Esophagus squamous epithelium (tissue), 5 donors: ENCODE measurements at regions not wholly inside any gene's neighbourhood (a gene's known extent, or its start where the extent isn't known, plus 50 kb on each side); places are given as distances from the start of the nearest gene placed in this dataset.

Experiments used
- DNase-seq: peaks from one replicate; lab custom pipeline; 2025; lab: John Stamatoyannopoulos, UW
- H3K27ac ChIP-seq, 4 donors: fragments of 200-600 bp; sonication (generic); one replicate each; pipeline ENCODE4 v1.5.1; 2016 to 2019; ENCODE audit warnings: mild to moderate bottlenecking in 1 of 4
- H3K27me3 ChIP-seq, 4 donors: fragments of 200-600 bp; sonication (generic); 1 replicate in 3 of 4; 2 replicates in 1 of 4; pipeline versions ENCODE4 v1.5.1 to v1.6.0; 2017 to 2021; ENCODE audit warnings: antibody characterized with exemption in 1 of 4
- H3K36me3 ChIP-seq, 3 donors: fragments of 200-600 bp; sonication (generic); one replicate each; pipeline ENCODE4 v1.5.1; 2016 to 2019
- H3K4me1 ChIP-seq, 3 donors: fragments of 200-600 bp; sonication (generic); one replicate each; pipeline ENCODE4 v1.5.1; 2017 to 2019
- H3K4me3 ChIP-seq, 4 donors: fragments of 200-600 bp; sonication (generic); 1 replicate in 3 of 4; 2 replicates in 1 of 4; pipeline ENCODE4 v1.5.1; 2016 to 2019; ENCODE audit warnings: mild to moderate bottlenecking in 2 of 4, moderate library complexity in 1 of 4
- H3K9me3 ChIP-seq, 3 donors: fragments of 200-600 bp; sonication (generic); one replicate each; pipeline ENCODE4 v1.5.1; 2016 to 2019
- CTCF ChIP-seq, 6 experiments: fragments of 450-650 bp in 4 of 6; fragments of 200-600 bp in 2 of 6; sonication (generic) in 2 of 6; IDR thresholded peaks; one replicate each; pipeline ENCODE4 v1.5.1; 2016 to 2019; ENCODE audit warnings: antibody characterized with exemption in 6 of 6, mild to moderate bottlenecking in 4 of 6, moderate library complexity in 4 of 6
- POLR2A ChIP-seq, 4 donors: fragments of 450-650 bp; IDR thresholded peaks; one replicate each; pipeline ENCODE4 v1.6.1; 2017; ENCODE audit warnings: antibody characterized with exemption in 4 of 4, mild to moderate bottlenecking in 4 of 4, moderate library complexity in 3 of 4
- WGBS, 2 donors: methylation state at CpG; one replicate each; pipeline ENCODE4 v1.1.5; 2018; 5-methylcytosine and 5-hydroxymethylcytosine counted together
- intact Hi-C: fragments of 100-400 bp; cut with DNase I; formaldehyde crosslinking; loops from one replicate; pipeline ENCODE4 v1.15.0; 2022
- donor health status: DM: yes; HTN: yes; CAD: no.

GRCh38 chr7:16169537-16169936 lies 251.8 kb downstream of the CRPPA start:
- WGBS, 2 donors = 56 to 65% methylated on average over 2 of the region's 2 CpGs

GRCh38 chr7:16167526-16167925 lies 253.8 kb downstream of the CRPPA start:
- no peak for TF ChIP-seq POLR2A (IDR thresholded peaks at IDR 0.05)
- TF ChIP-seq CTCF (IDR thresholded peaks at IDR 0.05) = no peak
- intact Hi-C loops = no loop called here
- Histone ChIP-seq H3K36me3 (no peaks in the 10 kb centered on the region), H3K9me3 (no peaks in the 10 kb centered on the region), H3K27me3 (no peaks in the 10 kb centered on the region), H3K27ac (no peak overlapping the region), H3K4me3 (no peak overlapping the region), H3K4me1 (no peaks in the 10 kb centered on the region)
- 23 to 48% methylated on average over 3 of the region's 3 CpGs for WGBS, 2 donors
- no peak for DNase-seq

More at GRCh38 chr7:16169537-16169936, 251.8 kb downstream of the CRPPA start:
- Histone ChIP-seq H3K9me3 (no peaks in the 10 kb centered on the region), H3K27me3 (no peaks in the 10 kb centered on the region), H3K36me3 (no peaks in the 10 kb centered on the region), H3K4me1 (no peaks in the 10 kb centered on the region), H3K27ac (no peak overlapping the region), H3K4me3 (no peak overlapping the region)
- DNase-seq = no peak
- intact Hi-C loops = no loop called here
- TF ChIP-seq POLR2A (IDR thresholded peaks at IDR 0.05) = no peak
- no peak for TF ChIP-seq CTCF (IDR thresholded peaks at IDR 0.05)

- no peak for DNase-seq
- H3K4me1 ChIP-seq = no peaks in the 10 kb centered on the region
- TF ChIP-seq POLR2A (IDR thresholded peaks at IDR 0.05) = no peak
- TF ChIP-seq CTCF (IDR thresholded peaks at IDR 0.05) = no peak
- no peak overlapping the region for H3K27ac ChIP-seq
- WGBS, 2 donors = 79 to 91% methylated on average over 4 of the region's 4 CpGs
- intact Hi-C loops = no loop called here
- H3K36me3 ChIP-seq = no peaks in the 10 kb centered on the region
- H3K27me3 ChIP-seq = no peaks in the 10 kb centered on the region
- H3K9me3 ChIP-seq = peaks cover 0 to 7% (median 0%) of the 10 kb centered on the region in 3 donors
- no peak overlapping the region for H3K4me3 ChIP-seq
These were observed 277.0 kb downstream of the CRPPA start for GRCh38 chr7:16144361-16144760.

- 75 to 76% methylated on average over 2 of the region's 2 CpGs for WGBS, 2 donors
- Histone ChIP-seq H3K4me3 (no peak overlapping the region), H3K4me1 (no peaks in the 10 kb centered on the region), H3K9me3 (no peaks in the 10 kb centered on the region), H3K27me3 (no peaks in the 10 kb centered on the region), H3K36me3 (no peaks in the 10 kb centered on the region), H3K27ac (no peak overlapping the region)
- no peak for TF ChIP-seq CTCF (IDR thresholded peaks at IDR 0.05)
- TF ChIP-seq POLR2A (IDR thresholded peaks at IDR 0.05) = no peak
- DNase-seq = no peak
- intact Hi-C loops = no loop called here
These were observed 283.4 kb downstream of the CRPPA start for GRCh38 chr7:16137944-16138343.

- 54 to 57% methylated on average over 2 of the region's 2 CpGs for WGBS, 2 donors
These were observed 284.4 kb downstream of the CRPPA start for GRCh38 chr7:16136896-16137295.

More at GRCh38 chr7:16136896-16137295, 284.4 kb downstream of the CRPPA start:
- DNase-seq = no peak
- H3K36me3 ChIP-seq = no peaks in the 10 kb centered on the region
- H3K9me3 ChIP-seq = no peaks in the 10 kb centered on the region
- intact Hi-C loops = no loop called here
- H3K4me1 ChIP-seq = no peaks in the 10 kb centered on the region
- no peak overlapping the region for H3K4me3 ChIP-seq
- no peaks in the 10 kb centered on the region for H3K27me3 ChIP-seq
- TF ChIP-seq POLR2A (IDR thresholded peaks at IDR 0.05) (no peak), CTCF (IDR thresholded peaks at IDR 0.05) (no peak)
- H3K27ac ChIP-seq = no peak overlapping the region
